ENCODE measurements at regions not wholly inside any gene's neighbourhood (a gene's known extent, or its start where the extent isn't known, plus 50 kb on each side); places are given as distances from the start of the nearest gene placed in this dataset.

GRCh38 chr18:2330764-2331163 lies 240.5 kb downstream of the METTL4 start (continued):
- TF ChIP-seq ZNF565 (CRISPR knock-in tag; conservative IDR thresholded peaks at IDR 0.05; ENCODE audit: low read depth) (no peak), GLIS3 (CRISPR knock-in tag; IDR thresholded peaks at IDR 0.05) (no peak), BACH2 (CRISPR knock-in tag; IDR thresholded peaks at IDR 0.05; ENCODE audit: borderline replicate concordance) (no peak), ESRRG (CRISPR knock-in tag; IDR thresholded peaks at IDR 0.05) (no peak)

- TF ChIP-seq, protein P1, sequence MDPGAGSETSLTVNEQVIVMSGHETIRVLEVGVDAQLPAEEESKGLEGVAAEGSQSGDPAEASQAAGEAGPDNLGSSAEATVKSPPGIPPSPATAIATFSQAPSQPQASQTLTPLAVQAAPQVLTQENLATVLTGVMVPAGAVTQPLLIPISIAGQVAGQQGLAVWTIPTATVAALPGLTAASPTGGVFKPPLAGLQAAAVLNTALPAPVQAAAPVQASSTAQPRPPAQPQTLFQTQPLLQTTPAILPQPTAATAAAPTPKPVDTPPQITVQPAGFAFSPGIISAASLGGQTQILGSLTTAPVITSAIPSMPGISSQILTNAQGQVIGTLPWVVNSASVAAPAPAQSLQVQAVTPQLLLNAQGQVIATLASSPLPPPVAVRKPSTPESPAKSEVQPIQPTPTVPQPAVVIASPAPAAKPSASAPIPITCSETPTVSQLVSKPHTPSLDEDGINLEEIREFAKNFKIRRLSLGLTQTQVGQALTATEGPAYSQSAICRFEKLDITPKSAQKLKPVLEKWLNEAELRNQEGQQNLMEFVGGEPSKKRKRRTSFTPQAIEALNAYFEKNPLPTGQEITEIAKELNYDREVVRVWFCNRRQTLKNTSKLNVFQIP (CRISPR knock-in tag; IDR thresholded peaks at IDR 0.05; ENCODE audit: borderline replicate concordance, low read depth): no peak
- TF ChIP-seq ESRRG (CRISPR knock-in tag; IDR thresholded peaks at IDR 0.05) (no peak), ZC3H10 (CRISPR knock-in tag; IDR thresholded peaks at IDR 0.05) (no peak), ZNF565 (CRISPR knock-in tag; conservative IDR thresholded peaks at IDR 0.05; ENCODE audit: low read depth) (no peak), ZFP3 (CRISPR knock-in tag; IDR thresholded peaks at IDR 0.05) (no peak), RARB (CRISPR knock-in tag; IDR thresholded peaks at IDR 0.05) (no peak), CSDC2 (CRISPR knock-in tag; IDR thresholded peaks at IDR 0.05) (no peak), TCF4 (CRISPR knock-in tag; IDR thresholded peaks at IDR 0.05; ENCODE audit: borderline replicate concordance) (no peak), CSRNP3 (CRISPR knock-in tag; IDR thresholded peaks at IDR 0.05) (no peak), SNAI2 (CRISPR knock-in tag; IDR thresholded peaks at IDR 0.05) (no peak), ZNF70 (CRISPR knock-in tag; IDR thresholded peaks at IDR 0.05) (no peak)
- TF ChIP-seq, protein P2, sequence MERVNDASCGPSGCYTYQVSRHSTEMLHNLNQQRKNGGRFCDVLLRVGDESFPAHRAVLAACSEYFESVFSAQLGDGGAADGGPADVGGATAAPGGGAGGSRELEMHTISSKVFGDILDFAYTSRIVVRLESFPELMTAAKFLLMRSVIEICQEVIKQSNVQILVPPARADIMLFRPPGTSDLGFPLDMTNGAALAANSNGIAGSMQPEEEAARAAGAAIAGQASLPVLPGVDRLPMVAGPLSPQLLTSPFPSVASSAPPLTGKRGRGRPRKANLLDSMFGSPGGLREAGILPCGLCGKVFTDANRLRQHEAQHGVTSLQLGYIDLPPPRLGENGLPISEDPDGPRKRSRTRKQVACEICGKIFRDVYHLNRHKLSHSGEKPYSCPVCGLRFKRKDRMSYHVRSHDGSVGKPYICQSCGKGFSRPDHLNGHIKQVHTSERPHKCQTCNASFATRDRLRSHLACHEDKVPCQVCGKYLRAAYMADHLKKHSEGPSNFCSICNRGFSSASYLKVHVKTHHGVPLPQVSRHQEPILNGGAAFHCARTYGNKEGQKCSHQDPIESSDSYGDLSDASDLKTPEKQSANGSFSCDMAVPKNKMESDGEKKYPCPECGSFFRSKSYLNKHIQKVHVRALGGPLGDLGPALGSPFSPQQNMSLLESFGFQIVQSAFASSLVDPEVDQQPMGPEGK (CRISPR knock-in tag; IDR thresholded peaks at IDR 0.05; ENCODE audit: borderline replicate concordance): no peak
- TF ChIP-seq, protein P3, sequence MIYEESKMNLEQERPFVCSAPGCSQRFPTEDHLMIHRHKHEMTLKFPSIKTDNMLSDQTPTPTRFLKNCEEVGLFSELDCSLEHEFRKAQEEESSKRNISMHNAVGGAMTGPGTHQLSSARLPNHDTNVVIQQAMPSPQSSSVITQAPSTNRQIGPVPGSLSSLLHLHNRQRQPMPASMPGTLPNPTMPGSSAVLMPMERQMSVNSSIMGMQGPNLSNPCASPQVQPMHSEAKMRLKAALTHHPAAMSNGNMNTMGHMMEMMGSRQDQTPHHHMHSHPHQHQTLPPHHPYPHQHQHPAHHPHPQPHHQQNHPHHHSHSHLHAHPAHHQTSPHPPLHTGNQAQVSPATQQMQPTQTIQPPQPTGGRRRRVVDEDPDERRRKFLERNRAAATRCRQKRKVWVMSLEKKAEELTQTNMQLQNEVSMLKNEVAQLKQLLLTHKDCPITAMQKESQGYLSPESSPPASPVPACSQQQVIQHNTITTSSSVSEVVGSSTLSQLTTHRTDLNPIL (CRISPR knock-in tag; IDR thresholded peaks at IDR 0.05; ENCODE audit: low read depth): no peak
- ATAC-seq: no peak
Observed at GRCh38 chr18:2331491-2331890, 239.8 kb downstream of the METTL4 start.

GRCh38 chr18:2336690-2337392 lies 234.5 kb downstream of the METTL4 start:
- no peak for ATAC-seq
- TF ChIP-seq, protein P1 (CRISPR knock-in tag; IDR thresholded peaks at IDR 0.05; ENCODE audit: borderline replicate concordance, low read depth): no peak
- TF ChIP-seq PPARA (CRISPR knock-in tag; IDR thresholded peaks at IDR 0.05; ENCODE audit: borderline replicate concordance) (no peak), ARNTL (CRISPR knock-in tag; IDR thresholded peaks at IDR 0.05; ENCODE audit: borderline replicate concordance, low read depth) (no peak), ESRRG (CRISPR knock-in tag; IDR thresholded peaks at IDR 0.05) (no peak), TSHZ2 (CRISPR knock-in tag; IDR thresholded peaks at IDR 0.05) (no peak), ZNF8 (CRISPR knock-in tag; IDR thresholded peaks at IDR 0.05) (no peak), ZNF565 (CRISPR knock-in tag; conservative IDR thresholded peaks at IDR 0.05; ENCODE audit: low read depth) (no peak), ZFP30 (CRISPR knock-in tag; IDR thresholded peaks at IDR 0.05) (no peak), SNAI2 (CRISPR knock-in tag; IDR thresholded peaks at IDR 0.05) (no peak)
- TF ChIP-seq, protein P3 (CRISPR knock-in tag; IDR thresholded peaks at IDR 0.05; ENCODE audit: low read depth): no peak

Data from SK-N-SH treated with all-trans-retinoic acid at 6 μM for 48 hours (cell line).